Neutrophil (primary cell): ENCODE measurements at regions not wholly inside any gene's neighbourhood (a gene's known extent, or its start where the extent isn't known, plus 50 kb on each side); places are given as distances from the start of the nearest gene placed in this dataset.

Source experiments
- H3K27ac ChIP-seq: fragments of 200-600 bp; sonication (generic); 2 replicates; pipeline ENCODE4 v1.5.1; 2016; ENCODE audit warnings: mild to moderate bottlenecking, moderate library complexity
- H3K27me3 ChIP-seq: fragments of 200-600 bp; sonication (generic); 2 replicates; pipeline ENCODE4 v1.6.0; 2016; ENCODE audit warnings: mild to moderate bottlenecking
- H3K36me3 ChIP-seq: fragments of 200-600 bp; sonication (generic); 2 replicates; pipeline ENCODE4 v1.5.1; 2017
- H3K4me1 ChIP-seq, 2 experiments: fragments of 200-600 bp in 1 of 2; sonication (generic) in 1 of 2; 1 replicate in 1 of 2; 2 replicates in 1 of 2; pipeline versions ENCODE4 v1.5.1 to v1.6.1; 2013 to 2016; ENCODE audit warnings: low read depth in 1 of 2, low read length in 1 of 2, mild to moderate bottlenecking in 1 of 2, moderate library complexity in 1 of 2; ENCODE audit not compliant: control insufficient read depth in 1 of 2, insufficient read depth in 1 of 2
- H3K4me3 ChIP-seq, 2 experiments: fragments of 200-600 bp in 1 of 2; sonication (generic) in 1 of 2; 1 replicate in 1 of 2; 2 replicates in 1 of 2; pipeline ENCODE4 v1.5.1; 2013 to 2016; ENCODE audit warnings: low read depth in 1 of 2, low read length in 1 of 2, mild to moderate bottlenecking in 1 of 2, moderate library complexity in 1 of 2
- H3K9me3 ChIP-seq: fragments of 200-600 bp; sonication (generic); 2 replicates; pipeline ENCODE4 v1.5.1; 2016
- CTCF ChIP-seq: fragments of 200-600 bp; sonication (generic); IDR thresholded peaks from 2 replicates; pipeline ENCODE4 v1.5.1; 2016; ENCODE audit warnings: antibody characterized with exemption

GRCh38 chr20:6974838-6975237 lies 207.4 kb downstream of the BMP2 start:
- Histone ChIP-seq H3K4me1 (no peaks in the 10 kb centered on the region), H3K9me3 (no peaks in the 10 kb centered on the region), H3K27me3 (no peaks in the 10 kb centered on the region), H3K27ac (no peak overlapping the region), H3K36me3 (no peaks in the 10 kb centered on the region), H3K4me3 (no peak overlapping the region)
- TF ChIP-seq CTCF, result no peak

GRCh38 chr20:6975311-6975710 lies 207.8 kb downstream of the BMP2 start:
- no peak for TF ChIP-seq CTCF
- H3K27ac ChIP-seq, result no peak overlapping the region
- no peak overlapping the region for H3K4me3 ChIP-seq
- H3K36me3 ChIP-seq, result no peaks in the 10 kb centered on the region
- no peaks in the 10 kb centered on the region for H3K4me1 ChIP-seq
- H3K9me3 ChIP-seq, result no peaks in the 10 kb centered on the region
- no peaks in the 10 kb centered on the region for H3K27me3 ChIP-seq

- H3K27me3 ChIP-seq, result no peaks in the 10 kb centered on the region
- H3K4me3 ChIP-seq, result no peak overlapping the region
- TF ChIP-seq CTCF, result no peak
- H3K4me1 ChIP-seq, result no peaks in the 10 kb centered on the region
- no peak overlapping the region for H3K27ac ChIP-seq
- H3K36me3 ChIP-seq, result no peaks in the 10 kb centered on the region
- no peaks in the 10 kb centered on the region for H3K9me3 ChIP-seq
These were observed 208.8 kb downstream of the BMP2 start for GRCh38 chr20:6976106-6976900.

- Histone ChIP-seq H3K27me3 (no peaks in the 10 kb centered on the region), H3K4me3 (no peak overlapping the region), H3K27ac (no peak overlapping the region), H3K9me3 (no peaks in the 10 kb centered on the region), H3K36me3 (no peaks in the 10 kb centered on the region), H3K4me1 (no peaks in the 10 kb centered on the region)
- TF ChIP-seq CTCF, result no peak
These were observed 212.1 kb downstream of the BMP2 start for GRCh38 chr20:6979621-6980020.

GRCh38 chr20:6993011-6993410 lies 225.5 kb downstream of the BMP2 start:
- TF ChIP-seq CTCF, result no peak
- no peak overlapping the region for H3K27ac ChIP-seq
- H3K4me1 ChIP-seq, result no peaks in the 10 kb centered on the region
- H3K9me3 ChIP-seq, result no peaks in the 10 kb centered on the region
- no peaks in the 10 kb centered on the region for H3K27me3 ChIP-seq
- no peaks in the 10 kb centered on the region for H3K36me3 ChIP-seq
- no peak overlapping the region for H3K4me3 ChIP-seq
